ENCODE measurements at regions not wholly inside any gene's neighbourhood (a gene's known extent, or its start where the extent isn't known, plus 50 kb on each side); places are given as distances from the start of the nearest gene placed in this dataset.
A peak's percentile ranks its signal among the peaks of the same experiment; 100 is the strongest.

- peaks cover 5% of the 10 kb centered on the region for H3K4me1 ChIP-seq (ENCODE audit: control insufficient read depth, insufficient read depth, low read length)
- DNase-seq: peak; percentile 52 to 78 (median 65)
- intact Hi-C loops (cut with DNase I): no loop called here
- H3K27me3 ChIP-seq (ENCODE audit: control insufficient read depth, insufficient read depth): no peaks in the 10 kb centered on the region
- peak; percentile 93 to 96 for ATAC-seq
- no peaks in the 10 kb centered on the region for H3K9me3 ChIP-seq (ENCODE audit: control insufficient read depth, low read length)
- H3K27ac ChIP-seq (ENCODE audit: low read length): no peak overlapping the region
- no peak overlapping the region for H3K4me3 ChIP-seq (ENCODE audit: low read length)
Measured at GRCh38 chr4:38366456-38366855, 297.5 kb upstream of the KLF3 start.

- H3K27ac ChIP-seq (ENCODE audit: low read length): no peak overlapping the region
- ATAC-seq (peak in 1 of 2 donors; percentile 14), DNase-seq (no peak)
- no peaks in the 10 kb centered on the region for H3K9me3 ChIP-seq (ENCODE audit: control insufficient read depth, low read length)
- peaks cover 5% of the 10 kb centered on the region for H3K4me1 ChIP-seq (ENCODE audit: control insufficient read depth, insufficient read depth, low read length)
- no peak overlapping the region for H3K4me3 ChIP-seq (ENCODE audit: low read length)
- no peaks in the 10 kb centered on the region for H3K27me3 ChIP-seq (ENCODE audit: control insufficient read depth, insufficient read depth)
- intact Hi-C loops (cut with DNase I): no loop called here
Measured at GRCh38 chr4:38366997-38367396, 297.0 kb upstream of the KLF3 start.

GRCh38 chr4:38367642-38368174 is 296.3 kb upstream of the KLF3 start:
- no peaks in the 10 kb centered on the region for H3K9me3 ChIP-seq (ENCODE audit: control insufficient read depth, low read length)

GRCh38 chr4:38368613-38369012 is 295.4 kb upstream of the KLF3 start:
- intact Hi-C loops (cut with DNase I): no loop called here
- no peaks in the 10 kb centered on the region for H3K27me3 ChIP-seq (ENCODE audit: control insufficient read depth, insufficient read depth)
- 86% methylated on average over 2 of the region's 2 CpGs for WGBS
- H3K4me3 ChIP-seq (ENCODE audit: low read length): no peak overlapping the region
- H3K9me3 ChIP-seq (ENCODE audit: control insufficient read depth, low read length): no peaks in the 10 kb centered on the region
- H3K27ac ChIP-seq (ENCODE audit: low read length): no peak overlapping the region
- peaks cover 5% of the 10 kb centered on the region for H3K4me1 ChIP-seq (ENCODE audit: control insufficient read depth, insufficient read depth, low read length)
- ATAC-seq (no peak), DNase-seq (no peak)

More at GRCh38 chr4:38367642-38368174, 296.3 kb upstream of the KLF3 start:
- ATAC-seq: no peak
- H3K27ac ChIP-seq (ENCODE audit: low read length): no peak overlapping the region
- H3K27me3 ChIP-seq (ENCODE audit: control insufficient read depth, insufficient read depth): no peaks in the 10 kb centered on the region
- H3K4me1 ChIP-seq (ENCODE audit: control insufficient read depth, insufficient read depth, low read length): peaks cover 5% of the 10 kb centered on the region
- no peak for DNase-seq
- intact Hi-C loops (cut with DNase I): no loop called here
- H3K4me3 ChIP-seq (ENCODE audit: low read length): no peak overlapping the region
- 65% methylated on average over 4 of the region's 4 CpGs for WGBS

GRCh38 chr4:38371391-38371851 is 292.6 kb upstream of the KLF3 start:
- intact Hi-C loops (cut with DNase I): no loop called here
- Histone ChIP-seq H3K27ac (ENCODE audit: low read length) (no peak overlapping the region), H3K4me1 (ENCODE audit: control insufficient read depth, insufficient read depth, low read length) (no peaks in the 10 kb centered on the region), H3K4me3 (ENCODE audit: low read length) (no peak overlapping the region), H3K27me3 (ENCODE audit: control insufficient read depth, insufficient read depth) (no peaks in the 10 kb centered on the region), H3K9me3 (ENCODE audit: control insufficient read depth, low read length) (no peaks in the 10 kb centered on the region)
- ATAC-seq (peak; percentile 29 to 34), DNase-seq (no peak)

- Histone ChIP-seq H3K27me3 (ENCODE audit: control insufficient read depth, insufficient read depth) (no peaks in the 10 kb centered on the region), H3K4me1 (ENCODE audit: control insufficient read depth, insufficient read depth, low read length) (no peaks in the 10 kb centered on the region), H3K9me3 (ENCODE audit: control insufficient read depth, low read length) (no peaks in the 10 kb centered on the region), H3K4me3 (ENCODE audit: low read length) (no peak overlapping the region), H3K27ac (ENCODE audit: low read length) (no peak overlapping the region)
- ATAC-seq (no peak), DNase-seq (no peak)
- intact Hi-C loops (cut with DNase I): no loop called here
Measured at GRCh38 chr4:38373375-38373774, 290.6 kb upstream of the KLF3 start.

GRCh38 chr4:38377195-38377594 is 286.8 kb upstream of the KLF3 start:
- Histone ChIP-seq H3K27ac (ENCODE audit: low read length) (no peak overlapping the region), H3K27me3 (ENCODE audit: control insufficient read depth, insufficient read depth) (no peaks in the 10 kb centered on the region), H3K4me1 (ENCODE audit: control insufficient read depth, insufficient read depth, low read length) (peaks cover 2% of the 10 kb centered on the region), H3K4me3 (ENCODE audit: low read length) (no peak overlapping the region), H3K9me3 (ENCODE audit: control insufficient read depth, low read length) (no peaks in the 10 kb centered on the region)
- WGBS: 78% methylated on average over 1 of the region's 1 CpG
- no peak for ATAC-seq
- intact Hi-C loops (cut with DNase I): no loop called here
- DNase-seq: no peak

- intact Hi-C loops (cut with DNase I): no loop called here
- no peak overlapping the region for H3K27ac ChIP-seq (ENCODE audit: low read length)
- peaks cover 2% of the 10 kb centered on the region for H3K4me1 ChIP-seq (ENCODE audit: control insufficient read depth, insufficient read depth, low read length)
- ATAC-seq: no peak
- H3K9me3 ChIP-seq (ENCODE audit: control insufficient read depth, low read length): no peaks in the 10 kb centered on the region
- WGBS: 59% methylated on average over 3 of the region's 3 CpGs
- DNase-seq: no peak
- no peaks in the 10 kb centered on the region for H3K27me3 ChIP-seq (ENCODE audit: control insufficient read depth, insufficient read depth)
- H3K4me3 ChIP-seq (ENCODE audit: low read length): no peak overlapping the region
Measured at GRCh38 chr4:38378478-38378877, 285.5 kb upstream of the KLF3 start.

- no peaks in the 10 kb centered on the region for H3K9me3 ChIP-seq (ENCODE audit: control insufficient read depth, low read length)
- H3K27me3 ChIP-seq (ENCODE audit: control insufficient read depth, insufficient read depth): no peaks in the 10 kb centered on the region
- H3K4me1 ChIP-seq (ENCODE audit: control insufficient read depth, insufficient read depth, low read length): peaks cover 7% of the 10 kb centered on the region
- no peak overlapping the region for H3K27ac ChIP-seq (ENCODE audit: low read length)
- ATAC-seq (peak; percentile 42 to 83), DNase-seq (peak; percentile 50 to 84 (median 73))
- 61% methylated on average over 6 of the region's 6 CpGs for WGBS
- no peak overlapping the region for H3K4me3 ChIP-seq (ENCODE audit: low read length)
- intact Hi-C loops (cut with DNase I): no loop called here
Measured at GRCh38 chr4:38381788-38382187, 282.2 kb upstream of the KLF3 start.

- Histone ChIP-seq H3K4me3 (ENCODE audit: low read length) (no peak overlapping the region), H3K9me3 (ENCODE audit: control insufficient read depth, low read length) (no peaks in the 10 kb centered on the region), H3K27me3 (ENCODE audit: control insufficient read depth, insufficient read depth) (no peaks in the 10 kb centered on the region), H3K4me1 (ENCODE audit: control insufficient read depth, insufficient read depth, low read length) (peaks cover 7% of the 10 kb centered on the region), H3K27ac (ENCODE audit: low read length) (no peak overlapping the region)
- no peak for ATAC-seq
- intact Hi-C loops (cut with DNase I): no loop called here
- WGBS: 47% methylated on average over 7 of the region's 7 CpGs
- no peak for DNase-seq
Measured at GRCh38 chr4:38382520-38382919, 281.5 kb upstream of the KLF3 start.

GRCh38 chr4:38383646-38384121 is 280.3 kb upstream of the KLF3 start:
- ATAC-seq: no peak
- 42% methylated on average over 3 of the region's 3 CpGs for WGBS

More at GRCh38 chr4:38383646-38384121, 280.3 kb upstream of the KLF3 start:
- no peaks in the 10 kb centered on the region for H3K9me3 ChIP-seq (ENCODE audit: control insufficient read depth, low read length)
- H3K27ac ChIP-seq (ENCODE audit: low read length): no peak overlapping the region
- intact Hi-C loops (cut with DNase I): loop anchor here in 1 of 4 donors (2.0 kb wide), 1 partner anchor 63 kb away; no protein-coding TSS in a partner anchor
- H3K4me3 ChIP-seq (ENCODE audit: low read length): no peak overlapping the region
- no peak for DNase-seq
- peaks cover 10% of the 10 kb centered on the region for H3K4me1 ChIP-seq (ENCODE audit: control insufficient read depth, insufficient read depth, low read length)
- H3K27me3 ChIP-seq (ENCODE audit: control insufficient read depth, insufficient read depth): no peaks in the 10 kb centered on the region

Measured in right cardiac atrium (tissue), 5 donors.